HK-2 (cell line): ENCODE measurements at regions not wholly inside any gene's neighbourhood (a gene's known extent, or its start where the extent isn't known, plus 50 kb on each side); places are given as distances from the start of the nearest gene placed in this dataset.

Source experiments
- DNase-seq: peaks from one replicate; pipeline ENCODE4 v3.0.0-alpha.2; 2018; ENCODE audit not compliant: unreplicated experiment

GRCh38 chr9:14432666-14433350 is 118.9 kb upstream of the NFIB start:
- no peak for DNase-seq

- DNase-seq, result peak; percentile 49
Observed at GRCh38 chr9:14428781-14429230, 114.9 kb upstream of the NFIB start.

GRCh38 chr9:14427419-14427818 is 113.5 kb upstream of the NFIB start:
- DNase-seq, result no peak

- no peak for DNase-seq
Observed at GRCh38 chr9:14424983-14425382, 111.0 kb upstream of the NFIB start.

- DNase-seq, result no peak
Observed at GRCh38 chr9:14424289-14424688, 110.3 kb upstream of the NFIB start.

- no peak for DNase-seq
Observed at GRCh38 chr9:14423815-14424261, 109.9 kb upstream of the NFIB start.

- no peak for DNase-seq
Observed at GRCh38 chr9:14421291-14421690, 107.3 kb upstream of the NFIB start.

GRCh38 chr9:14418941-14419937 is 105.3 kb upstream of the NFIB start:
- no peak for DNase-seq

- no peak for DNase-seq
Observed at GRCh38 chr9:14418301-14418940, 104.5 kb upstream of the NFIB start.

- DNase-seq, result no peak
Observed at GRCh38 chr9:14417237-14417636, 103.3 kb upstream of the NFIB start.

- DNase-seq, result no peak
Observed at GRCh38 chr9:14415947-14416346, 102.0 kb upstream of the NFIB start.

- no peak for DNase-seq
Observed at GRCh38 chr9:14413812-14414211, 99.9 kb upstream of the NFIB start.

- DNase-seq, result no peak
Observed at GRCh38 chr9:14412775-14413174, 98.8 kb upstream of the NFIB start.

- DNase-seq, result no peak
Observed at GRCh38 chr9:14406463-14406862, 92.5 kb upstream of the NFIB start.

GRCh38 chr9:14405176-14405706 is 91.3 kb upstream of the NFIB start:
- no peak for DNase-seq

GRCh38 chr9:14403081-14403480 is 89.1 kb upstream of the NFIB start:
- DNase-seq, result no peak

GRCh38 chr9:14402583-14402982 is 88.6 kb upstream of the NFIB start:
- no peak for DNase-seq

- DNase-seq, result no peak
Observed at GRCh38 chr9:14401911-14402310, 88.0 kb upstream of the NFIB start.

GRCh38 chr9:14400658-14400995 is 86.7 kb upstream of the NFIB start:
- DNase-seq, result peak; percentile 0

GRCh38 chr9:14399756-14400657 is 86.1 kb upstream of the NFIB start:
- DNase-seq, result no peak

GRCh38 chr9:14398473-14398872 is 84.5 kb upstream of the NFIB start:
- no peak for DNase-seq
